HCEC 1CT (cell line): ENCODE measurements at regions not wholly inside any gene's neighbourhood (a gene's known extent, or its start where the extent isn't known, plus 50 kb on each side); places are given as distances from the start of the nearest gene placed in this dataset.
"Not testable (repeated sequence)": the region's sequence is repeated elsewhere in the genome, so short reads cannot be mapped to it uniquely, and the experiment has no call there.

ENCODE experiments used
- DNase-seq: peaks from one replicate; pipeline ENCODE4 v3.0.0-alpha.2; 2017

GRCh38 chr2:240191001-240191400 lies 50.5 kb upstream of the OTOS start:
- DNase-seq: no peak

- DNase-seq: no peak
Measured at GRCh38 chr2:240192661-240193060, 52.2 kb upstream of the OTOS start.

GRCh38 chr2:240194341-240194762 lies 53.9 kb upstream of the OTOS start:
- not testable (repeated sequence) for DNase-seq

GRCh38 chr2:240195316-240195861 lies 54.9 kb upstream of the OTOS start:
- no peak for DNase-seq

- DNase-seq: no peak
Measured at GRCh38 chr2:240196716-240197461, 56.4 kb upstream of the OTOS start.

- DNase-seq: no peak
Measured at GRCh38 chr2:240197462-240198139, 57.1 kb upstream of the OTOS start.

GRCh38 chr2:240198226-240198625 lies 57.8 kb upstream of the OTOS start:
- DNase-seq: no peak

GRCh38 chr2:240199133-240199870 lies 58.8 kb upstream of the OTOS start:
- DNase-seq: no peak

GRCh38 chr2:240200230-240201051 lies 60.0 kb upstream of the OTOS start:
- DNase-seq: no peak

DNA sequence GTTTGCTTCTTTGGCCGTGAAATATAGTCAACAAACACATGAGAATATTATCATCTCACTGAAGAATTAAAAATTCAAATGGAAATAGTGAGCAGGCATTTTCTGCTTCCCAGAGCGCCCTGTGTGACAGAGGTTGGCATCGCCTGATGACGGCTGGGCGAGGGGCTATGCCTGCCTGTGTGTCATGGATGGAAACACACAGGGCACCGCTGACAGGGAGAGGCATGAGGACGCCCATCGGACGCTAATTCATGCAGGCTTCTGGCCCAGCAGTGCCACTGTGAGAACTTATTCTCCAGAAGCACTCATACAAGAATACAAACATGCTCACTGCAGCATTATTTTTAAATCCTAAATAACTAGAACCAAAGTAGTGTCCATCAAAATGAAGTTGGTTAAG lies 61.4 kb upstream of the OTOS start:
- no peak for DNase-seq

DNA sequence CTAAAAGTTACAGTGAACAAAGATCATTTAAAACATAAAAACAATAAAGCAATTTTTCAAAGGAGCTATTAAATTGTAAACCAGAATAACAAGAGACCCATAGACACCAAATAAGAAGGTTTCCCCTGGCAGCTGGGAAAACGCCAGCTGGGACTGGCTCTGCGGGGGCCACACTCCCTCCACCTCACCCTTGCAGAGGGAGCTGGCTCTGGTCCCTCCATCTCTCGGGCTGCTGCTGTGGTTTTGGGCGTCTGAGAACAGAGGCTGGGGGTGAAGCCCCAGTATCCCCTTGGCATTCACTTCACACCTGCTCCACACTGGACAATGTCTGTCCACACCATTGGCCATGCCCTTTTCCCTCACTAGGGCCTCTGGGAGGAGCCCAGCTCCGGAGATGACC lies 62.1 kb upstream of the OTOS start:
- no peak for DNase-seq

DNA sequence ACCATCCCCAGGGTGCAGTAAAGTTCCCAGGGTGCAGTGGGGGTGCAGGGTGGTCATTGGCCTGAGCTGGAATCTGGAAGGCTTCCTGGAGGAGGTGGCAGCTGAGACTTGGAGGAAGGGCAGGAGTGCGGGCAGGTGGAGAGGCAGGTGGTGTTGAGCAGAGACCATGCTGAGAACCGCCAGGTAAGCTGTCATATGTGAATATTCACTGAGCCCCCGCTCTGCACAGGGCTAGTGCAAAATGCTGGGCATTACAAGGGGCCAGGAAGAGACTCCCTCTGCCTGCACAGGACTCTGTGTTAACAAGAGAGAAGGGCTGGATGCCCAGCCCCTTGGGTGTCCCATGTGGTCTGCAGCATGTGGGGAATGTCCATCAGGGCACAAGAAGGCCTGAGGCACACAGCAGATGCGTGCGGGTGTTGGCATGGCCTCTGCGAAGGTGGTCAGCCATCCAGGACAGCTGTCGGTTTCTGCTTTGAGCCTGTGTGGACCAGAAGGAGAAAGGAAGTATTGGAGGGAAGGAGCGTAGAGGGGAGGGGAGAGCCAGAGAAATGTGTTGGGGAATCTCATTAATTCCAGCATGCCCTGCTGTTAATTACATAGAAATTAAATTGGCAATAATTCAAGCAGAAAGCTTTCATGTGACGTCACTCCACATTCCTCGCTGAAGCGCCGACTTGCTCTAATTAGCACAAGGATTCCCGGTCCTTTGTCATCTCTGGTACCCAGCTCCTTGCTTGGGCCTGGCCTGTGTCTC lies 62.8 kb upstream of the OTOS start:
- no peak for DNase-seq

- no peak for DNase-seq
Measured at GRCh38 chr2:240203788-240204270, 63.4 kb upstream of the OTOS start.

GRCh38 chr2:240204431-240205276 lies 64.2 kb upstream of the OTOS start:
- no peak for DNase-seq

GRCh38 chr2:240205348-240205747 lies 64.9 kb upstream of the OTOS start:
- DNase-seq: peak; percentile 76

- no peak for DNase-seq
Measured at GRCh38 chr2:240205772-240206171, 65.3 kb upstream of the OTOS start.

DNA sequence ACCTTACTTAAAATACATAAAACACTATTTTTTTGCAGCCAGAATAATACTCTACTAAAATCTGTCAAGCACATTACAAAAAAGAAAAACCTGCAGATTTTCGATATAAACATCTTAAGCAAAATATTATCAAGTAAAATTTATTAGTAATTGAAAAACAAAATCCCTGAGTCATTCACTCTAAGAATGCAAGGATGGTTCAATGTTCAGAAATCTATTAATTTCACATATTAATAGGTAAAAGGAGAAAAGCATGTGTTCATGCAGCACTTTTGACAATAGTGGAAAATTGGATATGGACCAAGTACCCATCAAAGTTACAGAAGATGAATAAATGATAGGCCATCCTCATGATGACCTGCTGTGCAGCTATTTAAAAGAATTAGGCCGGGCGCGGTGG lies 66.2 kb upstream of the OTOS start:
- DNase-seq: no peak

- no peak for DNase-seq
Measured at GRCh38 chr2:240207661-240208060, 67.2 kb upstream of the OTOS start.

GRCh38 chr2:240208096-240208495 lies 67.6 kb upstream of the OTOS start:
- DNase-seq: no peak

DNA sequence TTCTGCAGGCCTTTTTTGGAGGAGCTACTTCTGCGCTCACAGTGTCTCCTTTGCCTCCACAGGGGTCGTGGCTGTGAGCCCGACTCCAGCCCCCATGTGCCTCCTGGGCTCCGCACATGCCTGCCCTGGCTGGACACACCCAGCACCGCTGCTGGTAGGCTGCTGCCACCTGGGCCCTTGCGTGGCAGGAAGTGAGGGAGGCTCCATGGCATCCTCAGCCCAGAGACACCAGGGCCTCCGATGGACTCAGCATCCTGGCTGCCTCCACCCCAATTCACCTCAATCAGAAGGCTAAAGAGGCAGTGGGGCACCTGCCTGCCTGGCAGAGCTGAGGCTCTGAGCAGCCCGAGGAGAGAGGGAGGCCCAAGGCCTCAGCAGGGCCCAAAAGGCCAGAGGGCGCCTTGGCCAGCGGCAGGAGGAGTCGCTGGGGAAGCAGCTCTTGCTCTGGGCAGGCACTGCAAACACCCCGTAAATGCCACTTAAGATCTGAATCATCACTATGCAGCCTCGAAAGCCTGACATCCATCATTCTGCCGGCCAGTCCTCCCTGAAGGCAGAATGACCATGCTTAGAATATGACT lies 68.3 kb upstream of the OTOS start:
- DNase-seq: no peak
